ENCODE measurements at regions not wholly inside any gene's neighbourhood (a gene's known extent, or its start where the extent isn't known, plus 50 kb on each side); places are given as distances from the start of the nearest gene placed in this dataset.

DNA sequence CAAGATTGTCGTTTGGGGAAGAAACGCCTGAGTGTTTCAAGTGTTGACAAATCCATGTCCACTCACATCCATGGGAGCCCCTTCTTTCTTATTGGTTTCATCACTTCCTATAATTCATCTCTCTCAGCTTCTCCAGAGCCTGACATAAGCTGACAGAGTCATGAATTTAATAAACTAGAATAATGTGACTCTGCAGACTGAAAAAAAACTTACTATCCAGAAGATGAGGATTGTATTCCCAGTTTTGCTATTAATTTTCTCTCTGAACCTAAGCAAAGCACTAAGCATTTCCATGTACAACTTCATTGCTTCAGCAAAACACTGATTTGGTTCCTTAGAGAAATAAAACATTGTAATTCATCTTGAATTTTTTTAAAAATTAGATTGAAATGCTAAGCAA, 691.8 kb downstream of the MTRR start:
- TF ChIP-seq POLR2A (IDR thresholded peaks at IDR 0.05; ENCODE audit: low read depth, low read length) (no peak), POLR2AphosphoS5 (IDR thresholded peaks at IDR 0.05; ENCODE audit: insufficient read depth, low read depth, low read length) (no peak), EZH2 (IDR thresholded peaks at IDR 0.05; ENCODE audit: borderline replicate concordance, low read depth, low read length, severe bottlenecking) (no peak), JUN (IDR thresholded peaks at IDR 0.05; ENCODE audit: borderline replicate concordance, insufficient read depth, insufficient read length, low read depth) (no peak), GATA2 (IDR thresholded peaks at IDR 0.05; ENCODE audit: insufficient read depth, insufficient read length, low read depth, low read length) (no peak), MYC (IDR thresholded peaks at IDR 0.05; ENCODE audit: low read depth, low read length) (no peak)
- TF ChIP-seq, protein P1, sequence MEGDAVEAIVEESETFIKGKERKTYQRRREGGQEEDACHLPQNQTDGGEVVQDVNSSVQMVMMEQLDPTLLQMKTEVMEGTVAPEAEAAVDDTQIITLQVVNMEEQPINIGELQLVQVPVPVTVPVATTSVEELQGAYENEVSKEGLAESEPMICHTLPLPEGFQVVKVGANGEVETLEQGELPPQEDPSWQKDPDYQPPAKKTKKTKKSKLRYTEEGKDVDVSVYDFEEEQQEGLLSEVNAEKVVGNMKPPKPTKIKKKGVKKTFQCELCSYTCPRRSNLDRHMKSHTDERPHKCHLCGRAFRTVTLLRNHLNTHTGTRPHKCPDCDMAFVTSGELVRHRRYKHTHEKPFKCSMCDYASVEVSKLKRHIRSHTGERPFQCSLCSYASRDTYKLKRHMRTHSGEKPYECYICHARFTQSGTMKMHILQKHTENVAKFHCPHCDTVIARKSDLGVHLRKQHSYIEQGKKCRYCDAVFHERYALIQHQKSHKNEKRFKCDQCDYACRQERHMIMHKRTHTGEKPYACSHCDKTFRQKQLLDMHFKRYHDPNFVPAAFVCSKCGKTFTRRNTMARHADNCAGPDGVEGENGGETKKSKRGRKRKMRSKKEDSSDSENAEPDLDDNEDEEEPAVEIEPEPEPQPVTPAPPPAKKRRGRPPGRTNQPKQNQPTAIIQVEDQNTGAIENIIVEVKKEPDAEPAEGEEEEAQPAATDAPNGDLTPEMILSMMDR (IDR thresholded peaks at IDR 0.05; ENCODE audit: extremely low read depth in 1 of 2, insufficient read depth in 1 of 2, low read depth in 1 of 2, low read length in 2 of 2) = no peak
- TF ChIP-seq, protein P2, sequence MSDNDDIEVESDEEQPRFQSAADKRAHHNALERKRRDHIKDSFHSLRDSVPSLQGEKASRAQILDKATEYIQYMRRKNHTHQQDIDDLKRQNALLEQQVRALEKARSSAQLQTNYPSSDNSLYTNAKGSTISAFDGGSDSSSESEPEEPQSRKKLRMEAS (IDR thresholded peaks at IDR 0.05; ENCODE audit: insufficient read depth, insufficient read length) = no peak

Data from endothelial cell of umbilical vein (primary cell).